Trophoblast cell (in vitro differentiated cells and primary cell): ENCODE measurements at regions not wholly inside any gene's neighbourhood (a gene's known extent, or its start where the extent isn't known, plus 50 kb on each side); places are given as distances from the start of the nearest gene placed in this dataset.
"Not testable (repeated sequence)": the region's sequence is repeated elsewhere in the genome, so short reads cannot be mapped to it uniquely, and the experiment has no call there.

Source experiments
- DNase-seq, 2 donors: peaks; one replicate each; pipeline ENCODE4 v3.0.0-alpha.2; 2016
- H2AFZ ChIP-seq: 2 replicates; pipeline ENCODE4 v1.6.1; 2013; ENCODE audit warnings: low read length, moderate library complexity, mild to moderate bottlenecking; ENCODE audit not compliant: insufficient read depth, poor library complexity
- H2AK5ac ChIP-seq: 2 replicates; pipeline ENCODE4 v1.6.1; 2013; ENCODE audit warnings: mild to moderate bottlenecking, low read length
- H2BK120ac ChIP-seq: 2 replicates; pipeline ENCODE4 v1.6.1; 2013; ENCODE audit warnings: low read length, mild to moderate bottlenecking, moderate library complexity; ENCODE audit not compliant: insufficient read depth, poor library complexity
- H2BK12ac ChIP-seq: 2 replicates; pipeline ENCODE4 v1.6.1; 2013; ENCODE audit warnings: mild to moderate bottlenecking, low read length, moderate library complexity
- H2BK5ac ChIP-seq: 2 replicates; pipeline ENCODE4 v1.6.1; 2013; ENCODE audit warnings: low read length, low read depth, moderate library complexity, mild to moderate bottlenecking; ENCODE audit not compliant: poor library complexity
- H3K14ac ChIP-seq: 2 replicates; pipeline ENCODE4 v1.6.1; 2013; ENCODE audit warnings: mild to moderate bottlenecking, low read length
- H3K18ac ChIP-seq: 2 replicates; pipeline ENCODE4 v1.6.1; 2013; ENCODE audit warnings: mild to moderate bottlenecking, low read length
- H3K23ac ChIP-seq: 2 replicates; pipeline ENCODE4 v1.6.1; 2013; ENCODE audit warnings: low read length
- H3K27ac ChIP-seq: 2 replicates; pipeline ENCODE4 v1.5.1; 2013; ENCODE audit warnings: low read depth, mild to moderate bottlenecking, inconsistent platforms, low read length, moderate library complexity
- H3K27me3 ChIP-seq: 2 replicates; pipeline ENCODE4 v1.6.1; 2013; ENCODE audit warnings: inconsistent platforms, mild to moderate bottlenecking, low read length, moderate library complexity; ENCODE audit not compliant: insufficient read depth
- H3K36me3 ChIP-seq, 2 experiments: 1 replicate in 1 of 2; 2 replicates in 1 of 2; pipeline ENCODE4 v1.6.1; 2013; ENCODE audit warnings: low read length in 2 of 2, mild to moderate bottlenecking in 2 of 2, moderate library complexity in 1 of 2; ENCODE audit not compliant: insufficient read depth in 2 of 2, control insufficient read depth in 1 of 2
- H3K4ac ChIP-seq: 2 replicates; pipeline ENCODE4 v1.6.1; 2013; ENCODE audit warnings: low read depth, mild to moderate bottlenecking, low read length, moderate library complexity
- H3K4me1 ChIP-seq, 2 experiments: 1 replicate in 1 of 2; 2 replicates in 1 of 2; pipeline ENCODE4 v1.6.1; 2013; ENCODE audit warnings: low read length in 2 of 2, mild to moderate bottlenecking in 2 of 2, moderate library complexity in 1 of 2; ENCODE audit not compliant: insufficient read depth in 2 of 2, control insufficient read depth in 1 of 2
- H3K4me2 ChIP-seq: 2 replicates; pipeline ENCODE4 v1.6.1; 2013; ENCODE audit warnings: inconsistent platforms, mild to moderate bottlenecking, low read length, moderate library complexity
- H3K4me3 ChIP-seq: 2 replicates; pipeline ENCODE4 v1.5.1; 2013; ENCODE audit warnings: mild to moderate bottlenecking, low read depth, low read length, inconsistent platforms
- H3K79me1 ChIP-seq: one replicate; pipeline ENCODE4 v1.6.1; 2013; ENCODE audit warnings: low read length
- H3K79me2 ChIP-seq: 2 replicates; pipeline ENCODE4 v1.6.1; 2013; ENCODE audit warnings: low read length, mild to moderate bottlenecking; ENCODE audit not compliant: control insufficient read depth, insufficient read depth, poor library complexity
- H3K9ac ChIP-seq: 2 replicates; pipeline ENCODE4 v1.6.1; 2013; ENCODE audit warnings: mild to moderate bottlenecking, low read length
- H3K9me3 ChIP-seq: 2 replicates; pipeline ENCODE4 v1.6.1; 2013; ENCODE audit warnings: low read depth, mild to moderate bottlenecking, control low read depth, inconsistent platforms, low read length; ENCODE audit not compliant: insufficient read depth
- H4K12ac ChIP-seq: 2 replicates; pipeline ENCODE4 v1.6.1; 2013; ENCODE audit warnings: low read depth, mild to moderate bottlenecking, low read length, moderate library complexity
- H4K8ac ChIP-seq: 2 replicates; pipeline ENCODE4 v1.6.1; 2013; ENCODE audit warnings: low read depth, mild to moderate bottlenecking, low read length, moderate library complexity
- H4K91ac ChIP-seq: one replicate; pipeline ENCODE4 v1.6.1; 2013; ENCODE audit warnings: low read depth, mild to moderate bottlenecking, low read length, moderate library complexity
- WGBS: extraction: QIAGEN DNeasy Blood & Tissue Kit; methylation state at CpG from one replicate; pipeline ENCODE4 v1.1.7; 2013; ENCODE audit warnings: missing lambda C conversion rate; ENCODE audit not compliant: insufficient read length, insufficient coverage; ENCODE audit errors: extremely low coverage; 5-methylcytosine and 5-hydroxymethylcytosine counted together

- no peak overlapping the region for H2AFZ ChIP-seq
- DNase-seq = no peak
- H3K4me3 ChIP-seq = no peak overlapping the region
- H3K4ac ChIP-seq = no peak overlapping the region
- no peaks in the 10 kb centered on the region for H3K79me1 ChIP-seq
- H4K12ac ChIP-seq = no peak overlapping the region
- H2BK120ac ChIP-seq = no peak overlapping the region
- no peak overlapping the region for H2BK5ac ChIP-seq
- H2AK5ac ChIP-seq = no peak overlapping the region
- no peak overlapping the region for H4K8ac ChIP-seq
- no peak overlapping the region for H3K4me2 ChIP-seq
- no peaks in the 10 kb centered on the region for H3K36me3 ChIP-seq
- no peak overlapping the region for H2BK12ac ChIP-seq
- no peak overlapping the region for H3K18ac ChIP-seq
- no peaks in the 10 kb centered on the region for H3K27me3 ChIP-seq
- no peak overlapping the region for H4K91ac ChIP-seq
- no peak overlapping the region for H3K14ac ChIP-seq
- no CpG with 5 or more reads among the region's 1 CpG for WGBS
- H3K23ac ChIP-seq = no peak overlapping the region
- H3K9ac ChIP-seq = no peak overlapping the region
- H3K9me3 ChIP-seq = peaks cover 12% of the 10 kb centered on the region
- H3K4me1 ChIP-seq = no peaks in the 10 kb centered on the region
- H3K79me2 ChIP-seq = no peaks in the 10 kb centered on the region
- H3K27ac ChIP-seq = no peak overlapping the region
Measured at GRCh38 chr21:8997011-8997440, 1524.4 kb upstream of the TPTE start.

- not testable (repeated sequence) for H2BK120ac ChIP-seq, H3K27ac ChIP-seq, H3K79me2 ChIP-seq, H2AK5ac ChIP-seq, H3K27me3 ChIP-seq, H3K9me3 ChIP-seq, H3K9ac ChIP-seq, H4K12ac ChIP-seq, H2BK12ac ChIP-seq, H3K36me3 ChIP-seq, H2AFZ ChIP-seq, H3K23ac ChIP-seq, H3K79me1 ChIP-seq, H3K4ac ChIP-seq, H3K4me2 ChIP-seq, H3K4me1 ChIP-seq, H4K8ac ChIP-seq, H4K91ac ChIP-seq, H2BK5ac ChIP-seq, H3K4me3 ChIP-seq, H3K18ac ChIP-seq, DNase-seq, H3K14ac ChIP-seq
- WGBS = no CpG with 5 or more reads among the region's 4 CpGs
Measured at GRCh38 chr21:8997443-8998390, 1523.7 kb upstream of the TPTE start.

- H3K79me2 ChIP-seq, H4K8ac ChIP-seq, H2AFZ ChIP-seq, H2BK5ac ChIP-seq, H3K27me3 ChIP-seq, H4K91ac ChIP-seq, H3K79me1 ChIP-seq, H3K23ac ChIP-seq, H3K9ac ChIP-seq, DNase-seq, H3K4me3 ChIP-seq, H3K27ac ChIP-seq, H3K4me2 ChIP-seq, H2BK12ac ChIP-seq, H3K9me3 ChIP-seq, H2BK120ac ChIP-seq, H4K12ac ChIP-seq, H3K18ac ChIP-seq, H3K36me3 ChIP-seq, H3K4ac ChIP-seq, H3K4me1 ChIP-seq, H3K14ac ChIP-seq, H2AK5ac ChIP-seq: not testable (repeated sequence)
- no CpG with 5 or more reads among the region's 1 CpG for WGBS
Measured at GRCh38 chr21:8998480-8998879, 1522.9 kb upstream of the TPTE start.

DNA sequence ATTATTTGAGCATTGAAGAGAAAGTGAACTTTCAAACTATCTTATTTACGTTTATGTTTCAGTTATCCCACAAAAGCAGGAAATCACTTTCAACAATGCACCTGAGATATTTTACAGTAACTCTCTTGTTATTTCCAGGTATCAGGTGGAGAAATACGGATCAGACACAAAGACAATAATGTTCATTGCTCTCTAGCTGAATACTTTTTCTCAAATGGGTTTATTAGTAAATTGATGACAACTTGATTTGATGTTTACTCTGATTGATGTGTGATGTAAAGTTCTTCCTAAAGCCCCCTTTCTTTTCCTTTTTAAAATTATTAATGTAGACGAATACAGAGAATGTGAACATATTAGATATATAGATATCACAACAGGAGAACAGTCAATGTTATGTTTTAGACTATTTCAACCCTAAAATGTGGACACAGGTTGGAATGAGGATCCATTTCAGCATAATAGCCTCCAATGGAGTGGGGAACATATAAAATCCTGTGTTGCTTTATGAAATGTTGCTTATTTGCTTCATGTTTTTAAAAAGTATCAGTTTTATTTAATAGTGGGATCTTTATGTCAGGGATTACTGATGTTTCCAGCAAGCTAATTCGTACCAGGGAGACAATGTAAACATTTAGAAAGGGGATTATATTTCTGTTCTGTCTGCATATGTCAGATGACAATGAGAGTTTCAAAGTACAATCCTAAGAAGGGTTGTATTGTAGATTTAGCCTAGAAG lies 1522.3 kb upstream of the TPTE start:
- no peak for DNase-seq
- Histone ChIP-seq H3K4me2 (no peak overlapping the region), H4K12ac (no peak overlapping the region), H2BK120ac (no peak overlapping the region), H3K27me3 (no peaks in the 10 kb centered on the region), H3K36me3 (no peaks in the 10 kb centered on the region), H2BK12ac (no peak overlapping the region), H4K8ac (no peak overlapping the region), H3K18ac (no peak overlapping the region), H2AK5ac (no peak overlapping the region), H2BK5ac (no peak overlapping the region), H3K14ac (no peak overlapping the region), H2AFZ (no peak overlapping the region), H3K9me3 (peaks cover 3% of the 10 kb centered on the region), H3K4me1 (no peaks in the 10 kb centered on the region), H3K79me1 (no peaks in the 10 kb centered on the region), H4K91ac (no peak overlapping the region), H3K4me3 (no peak overlapping the region), H3K79me2 (no peaks in the 10 kb centered on the region), H3K27ac (no peak overlapping the region), H3K4ac (no peak overlapping the region), H3K9ac (no peak overlapping the region), H3K23ac (no peak overlapping the region)
- no CpG with 5 or more reads among the region's 4 CpGs for WGBS
